ENCODE measurements at regions not wholly inside any gene's neighbourhood (a gene's known extent, or its start where the extent isn't known, plus 50 kb on each side); places are given as distances from the start of the nearest gene placed in this dataset.

- no peaks in the 10 kb centered on the region for H3K36me3 Mint-ChIP-seq (ENCODE audit: unreplicated experiment)
- no peaks in the 10 kb centered on the region for H3K27me3 Mint-ChIP-seq (ENCODE audit: unreplicated experiment)
- H3K27ac Mint-ChIP-seq (ENCODE audit: unreplicated experiment), result no peak overlapping the region
- DNase-seq, result no peak
- no peak for TF ChIP-seq CTCF (IDR thresholded peaks at IDR 0.05; ENCODE audit: partially characterized antibody, unreplicated experiment)
- H3K4me3 Mint-ChIP-seq (ENCODE audit: unreplicated experiment), result no peak overlapping the region
- no peaks in the 10 kb centered on the region for H3K4me1 Mint-ChIP-seq (ENCODE audit: low read depth, unreplicated experiment)
- H3K9me3 Mint-ChIP-seq (ENCODE audit: unreplicated experiment), result no peaks in the 10 kb centered on the region
These were observed 468.2 kb upstream of the MEF2C start for GRCh38 chr5:89351222-89351621.

GRCh38 chr5:89350684-89351083 lies 467.7 kb upstream of the MEF2C start:
- Mint-ChIP-seq H3K27me3 (ENCODE audit: unreplicated experiment) (no peaks in the 10 kb centered on the region), H3K4me1 (ENCODE audit: low read depth, unreplicated experiment) (no peaks in the 10 kb centered on the region), H3K27ac (ENCODE audit: unreplicated experiment) (no peak overlapping the region), H3K4me3 (ENCODE audit: unreplicated experiment) (no peak overlapping the region), H3K36me3 (ENCODE audit: unreplicated experiment) (no peaks in the 10 kb centered on the region), H3K9me3 (ENCODE audit: unreplicated experiment) (no peaks in the 10 kb centered on the region)
- DNase-seq, result no peak
- no peak for TF ChIP-seq CTCF (IDR thresholded peaks at IDR 0.05; ENCODE audit: partially characterized antibody, unreplicated experiment)

GRCh38 chr5:89349246-89349980 lies 466.4 kb upstream of the MEF2C start:
- no peak for DNase-seq
- Mint-ChIP-seq H3K9me3 (ENCODE audit: unreplicated experiment) (no peaks in the 10 kb centered on the region), H3K27me3 (ENCODE audit: unreplicated experiment) (no peaks in the 10 kb centered on the region), H3K4me1 (ENCODE audit: low read depth, unreplicated experiment) (no peaks in the 10 kb centered on the region), H3K4me3 (ENCODE audit: unreplicated experiment) (no peak overlapping the region), H3K36me3 (ENCODE audit: unreplicated experiment) (no peaks in the 10 kb centered on the region), H3K27ac (ENCODE audit: unreplicated experiment) (no peak overlapping the region)
- no peak for TF ChIP-seq CTCF (IDR thresholded peaks at IDR 0.05; ENCODE audit: partially characterized antibody, unreplicated experiment)

GRCh38 chr5:89346573-89346972 lies 463.6 kb upstream of the MEF2C start:
- DNase-seq, result no peak
- Mint-ChIP-seq H3K4me1 (ENCODE audit: low read depth, unreplicated experiment) (no peaks in the 10 kb centered on the region), H3K27ac (ENCODE audit: unreplicated experiment) (no peak overlapping the region), H3K27me3 (ENCODE audit: unreplicated experiment) (no peaks in the 10 kb centered on the region), H3K9me3 (ENCODE audit: unreplicated experiment) (no peaks in the 10 kb centered on the region), H3K4me3 (ENCODE audit: unreplicated experiment) (no peak overlapping the region), H3K36me3 (ENCODE audit: unreplicated experiment) (no peaks in the 10 kb centered on the region)
- TF ChIP-seq CTCF (IDR thresholded peaks at IDR 0.05; ENCODE audit: partially characterized antibody, unreplicated experiment), result no peak

- no peaks in the 10 kb centered on the region for H3K9me3 Mint-ChIP-seq (ENCODE audit: unreplicated experiment)
- H3K36me3 Mint-ChIP-seq (ENCODE audit: unreplicated experiment), result no peaks in the 10 kb centered on the region
- no peak for DNase-seq
- no peak overlapping the region for H3K27ac Mint-ChIP-seq (ENCODE audit: unreplicated experiment)
- H3K27me3 Mint-ChIP-seq (ENCODE audit: unreplicated experiment), result no peaks in the 10 kb centered on the region
- H3K4me3 Mint-ChIP-seq (ENCODE audit: unreplicated experiment), result no peak overlapping the region
- H3K4me1 Mint-ChIP-seq (ENCODE audit: low read depth, unreplicated experiment), result no peaks in the 10 kb centered on the region
- no peak for TF ChIP-seq CTCF (IDR thresholded peaks at IDR 0.05; ENCODE audit: partially characterized antibody, unreplicated experiment)
These were observed 460.7 kb upstream of the MEF2C start for GRCh38 chr5:89343666-89344065.
